ENCODE measurements at regions not wholly inside any gene's neighbourhood (a gene's known extent, or its start where the extent isn't known, plus 50 kb on each side); places are given as distances from the start of the nearest gene placed in this dataset.

DNA sequence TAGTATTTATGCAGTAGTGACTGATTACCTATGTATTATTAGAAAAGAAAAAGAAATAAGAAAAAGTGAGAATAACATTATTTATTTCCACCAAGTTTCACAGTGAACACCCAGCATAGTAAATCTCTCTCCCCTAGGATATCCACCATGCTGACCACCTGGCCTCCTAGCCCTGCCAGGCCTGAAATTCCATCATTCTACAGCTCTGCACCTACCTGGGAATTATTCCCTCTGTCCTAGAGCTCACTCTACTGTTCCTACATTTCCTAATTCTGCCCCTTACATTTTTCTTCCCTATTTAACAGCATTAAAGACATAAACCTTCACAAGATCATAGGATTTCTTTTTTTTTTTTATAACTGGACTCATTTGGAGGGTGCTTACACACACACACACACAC lies 525.3 kb upstream of the PPP2R3A start:
- Histone ChIP-seq H3K27me3 (ENCODE audit: insufficient read depth, poor library complexity, severe bottlenecking) (no peaks in the 10 kb centered on the region), H3K4me3 (ENCODE audit: severe bottlenecking) (no peak overlapping the region), H3K27ac (ENCODE audit: poor library complexity, severe bottlenecking) (no peak overlapping the region), H3K9me3 (ENCODE audit: severe bottlenecking) (no peaks in the 10 kb centered on the region), H3K4me1 (ENCODE audit: insufficient read depth, poor library complexity, severe bottlenecking) (no peaks in the 10 kb centered on the region), H3K36me3 (ENCODE audit: low read depth) (no peaks in the 10 kb centered on the region)
- TF ChIP-seq, protein P1, sequence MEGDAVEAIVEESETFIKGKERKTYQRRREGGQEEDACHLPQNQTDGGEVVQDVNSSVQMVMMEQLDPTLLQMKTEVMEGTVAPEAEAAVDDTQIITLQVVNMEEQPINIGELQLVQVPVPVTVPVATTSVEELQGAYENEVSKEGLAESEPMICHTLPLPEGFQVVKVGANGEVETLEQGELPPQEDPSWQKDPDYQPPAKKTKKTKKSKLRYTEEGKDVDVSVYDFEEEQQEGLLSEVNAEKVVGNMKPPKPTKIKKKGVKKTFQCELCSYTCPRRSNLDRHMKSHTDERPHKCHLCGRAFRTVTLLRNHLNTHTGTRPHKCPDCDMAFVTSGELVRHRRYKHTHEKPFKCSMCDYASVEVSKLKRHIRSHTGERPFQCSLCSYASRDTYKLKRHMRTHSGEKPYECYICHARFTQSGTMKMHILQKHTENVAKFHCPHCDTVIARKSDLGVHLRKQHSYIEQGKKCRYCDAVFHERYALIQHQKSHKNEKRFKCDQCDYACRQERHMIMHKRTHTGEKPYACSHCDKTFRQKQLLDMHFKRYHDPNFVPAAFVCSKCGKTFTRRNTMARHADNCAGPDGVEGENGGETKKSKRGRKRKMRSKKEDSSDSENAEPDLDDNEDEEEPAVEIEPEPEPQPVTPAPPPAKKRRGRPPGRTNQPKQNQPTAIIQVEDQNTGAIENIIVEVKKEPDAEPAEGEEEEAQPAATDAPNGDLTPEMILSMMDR (IDR thresholded peaks at IDR 0.05; ENCODE audit: poor library complexity, severe bottlenecking): no peak
- DNase-seq (ENCODE audit: low spot score) (no peak), ATAC-seq (ENCODE audit: low read depth) (no peak)

DNA sequence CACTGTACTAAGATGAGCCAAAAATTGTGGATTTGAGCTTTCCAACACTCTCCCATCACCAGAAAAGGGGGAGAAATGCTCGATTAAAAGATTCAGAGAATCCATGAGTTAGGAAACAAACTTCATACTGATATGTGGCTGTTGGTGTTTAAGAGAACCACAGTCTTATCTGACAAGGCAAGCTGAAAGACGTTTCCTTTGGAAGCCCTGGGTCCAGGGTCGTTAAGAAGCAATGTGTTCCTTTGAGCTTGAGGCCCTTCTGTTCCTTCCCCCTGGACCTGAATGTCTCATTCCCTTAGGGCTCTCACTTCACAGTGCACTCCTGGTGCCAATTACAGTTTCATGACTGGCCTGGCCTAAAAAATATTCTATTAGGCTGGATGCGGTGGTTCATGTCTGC lies 524.8 kb upstream of the PPP2R3A start:
- Histone ChIP-seq H3K4me3 (ENCODE audit: severe bottlenecking) (no peak overlapping the region), H3K27ac (ENCODE audit: poor library complexity, severe bottlenecking) (no peak overlapping the region), H3K36me3 (ENCODE audit: low read depth) (no peaks in the 10 kb centered on the region), H3K9me3 (ENCODE audit: severe bottlenecking) (no peaks in the 10 kb centered on the region), H3K27me3 (ENCODE audit: insufficient read depth, poor library complexity, severe bottlenecking) (no peaks in the 10 kb centered on the region), H3K4me1 (ENCODE audit: insufficient read depth, poor library complexity, severe bottlenecking) (no peaks in the 10 kb centered on the region)
- DNase-seq (ENCODE audit: low spot score) (no peak), ATAC-seq (ENCODE audit: low read depth) (no peak)
- TF ChIP-seq, protein P1 (IDR thresholded peaks at IDR 0.05; ENCODE audit: poor library complexity, severe bottlenecking): no peak

DNA sequence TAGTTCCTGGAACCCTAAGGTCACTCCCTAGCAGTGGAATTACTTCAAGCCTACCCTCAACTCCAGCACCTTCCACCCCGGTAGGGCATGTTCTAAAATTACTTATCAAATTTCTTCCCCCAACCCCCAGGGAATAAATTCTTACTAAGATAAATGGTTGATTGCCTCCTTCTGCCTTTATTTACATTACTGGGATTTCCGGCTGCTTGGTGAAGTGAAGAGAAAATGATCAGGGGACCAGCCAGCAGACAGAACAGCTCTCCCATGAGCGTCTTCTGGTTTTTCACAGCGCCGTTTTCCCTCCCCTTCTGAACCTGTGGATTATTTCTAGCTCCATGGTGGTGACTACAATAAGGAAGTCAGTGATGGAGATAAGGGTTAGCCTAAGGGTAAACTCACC lies 521.5 kb upstream of the PPP2R3A start:
- no peak overlapping the region for H3K4me3 ChIP-seq (ENCODE audit: severe bottlenecking)
- H3K9me3 ChIP-seq (ENCODE audit: severe bottlenecking): no peaks in the 10 kb centered on the region
- TF ChIP-seq, protein P1 (IDR thresholded peaks at IDR 0.05; ENCODE audit: poor library complexity, severe bottlenecking): no peak
- H3K27me3 ChIP-seq (ENCODE audit: insufficient read depth, poor library complexity, severe bottlenecking): peaks cover 4% of the 10 kb centered on the region
- no peaks in the 10 kb centered on the region for H3K36me3 ChIP-seq (ENCODE audit: low read depth)
- H3K4me1 ChIP-seq (ENCODE audit: insufficient read depth, poor library complexity, severe bottlenecking): no peaks in the 10 kb centered on the region
- no peak for ATAC-seq (ENCODE audit: low read depth)
- H3K27ac ChIP-seq (ENCODE audit: poor library complexity, severe bottlenecking): no peak overlapping the region
- no peak for DNase-seq (ENCODE audit: low spot score)

DNA sequence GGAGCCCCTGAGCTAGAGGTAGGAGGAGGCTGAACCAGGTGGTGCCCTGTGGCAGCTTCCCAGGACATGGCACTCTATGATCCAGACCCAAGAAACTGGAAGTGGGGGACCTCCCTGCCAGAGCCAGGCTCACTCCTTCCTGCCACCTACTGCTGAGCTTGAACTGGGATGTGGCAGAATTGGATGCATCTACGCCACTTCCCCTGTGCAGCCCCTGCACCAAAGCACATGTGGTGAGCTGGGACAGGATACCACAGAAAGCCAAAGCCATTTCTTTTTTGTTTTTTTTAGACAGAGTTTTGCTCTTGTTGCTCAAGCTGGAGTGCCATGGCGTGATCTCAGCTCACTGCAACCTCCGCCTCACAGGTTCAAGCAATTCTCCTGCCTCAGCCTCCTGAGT lies 518.0 kb upstream of the PPP2R3A start:
- TF ChIP-seq, protein P1 (IDR thresholded peaks at IDR 0.05; ENCODE audit: poor library complexity, severe bottlenecking): no peak
- no peaks in the 10 kb centered on the region for H3K4me1 ChIP-seq (ENCODE audit: insufficient read depth, poor library complexity, severe bottlenecking)
- no peaks in the 10 kb centered on the region for H3K36me3 ChIP-seq (ENCODE audit: low read depth)
- ATAC-seq (ENCODE audit: low read depth) (no peak), DNase-seq (ENCODE audit: low spot score) (no peak)
- H3K9me3 ChIP-seq (ENCODE audit: severe bottlenecking): no peaks in the 10 kb centered on the region
- no peak overlapping the region for H3K27ac ChIP-seq (ENCODE audit: poor library complexity, severe bottlenecking)
- H3K27me3 ChIP-seq (ENCODE audit: insufficient read depth, poor library complexity, severe bottlenecking): peaks cover 4% of the 10 kb centered on the region
- no peak overlapping the region for H3K4me3 ChIP-seq (ENCODE audit: severe bottlenecking)

DNA sequence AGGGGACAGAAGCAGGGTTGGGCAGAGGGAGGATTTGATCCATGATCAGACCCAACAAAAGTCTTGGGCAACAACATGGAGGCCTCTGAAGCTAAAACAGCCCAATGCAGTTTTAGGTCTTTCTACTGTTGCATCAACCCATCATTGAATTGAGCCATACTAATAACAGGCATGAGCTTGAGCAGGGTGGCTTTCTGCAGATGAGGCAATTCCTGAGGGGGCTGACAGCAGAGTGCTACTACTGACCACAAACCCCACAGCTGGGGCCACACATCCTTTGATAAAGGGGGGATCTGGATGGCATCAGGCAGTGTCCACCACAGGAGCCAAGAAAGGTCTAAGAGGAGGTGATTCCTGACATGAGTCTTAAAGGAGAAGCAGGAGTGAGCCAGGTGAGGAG lies 517.0 kb upstream of the PPP2R3A start:
- Histone ChIP-seq H3K9me3 (ENCODE audit: severe bottlenecking) (no peaks in the 10 kb centered on the region), H3K36me3 (ENCODE audit: low read depth) (no peaks in the 10 kb centered on the region), H3K4me1 (ENCODE audit: insufficient read depth, poor library complexity, severe bottlenecking) (no peaks in the 10 kb centered on the region), H3K27ac (ENCODE audit: poor library complexity, severe bottlenecking) (no peak overlapping the region), H3K27me3 (ENCODE audit: insufficient read depth, poor library complexity, severe bottlenecking) (peaks cover 4% of the 10 kb centered on the region), H3K4me3 (ENCODE audit: severe bottlenecking) (no peak overlapping the region)
- DNase-seq (ENCODE audit: low spot score) (no peak), ATAC-seq (ENCODE audit: low read depth) (no peak)
- TF ChIP-seq, protein P1 (IDR thresholded peaks at IDR 0.05; ENCODE audit: poor library complexity, severe bottlenecking): no peak

Data from RWPE2 (cell line).